ENCODE measurements at regions not wholly inside any gene's neighbourhood (a gene's known extent, or its start where the extent isn't known, plus 50 kb on each side); places are given as distances from the start of the nearest gene placed in this dataset.
A peak's percentile ranks its signal among the peaks of the same experiment; 100 is the strongest.

DNA sequence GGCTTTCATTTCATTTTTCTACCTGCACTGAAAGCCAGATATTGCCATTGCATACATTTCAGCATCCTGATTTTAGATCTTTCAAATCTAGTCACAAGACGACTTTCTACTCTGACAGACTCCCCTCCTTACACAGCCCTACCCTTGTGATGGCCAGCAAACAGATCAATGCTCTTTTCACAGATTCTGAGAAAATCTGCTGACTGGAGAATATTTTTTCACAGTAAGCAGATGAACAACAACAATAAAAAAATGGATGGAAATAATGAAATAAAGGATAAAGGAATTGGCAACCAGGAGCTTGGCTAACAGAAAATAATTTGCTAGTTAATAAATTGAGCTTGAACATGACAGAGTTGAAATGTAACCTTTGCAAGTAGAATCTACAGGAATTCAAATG lies 527.2 kb downstream of the IRS1 start:
- no peak for DNase-seq (ENCODE audit: low read depth)

DNA sequence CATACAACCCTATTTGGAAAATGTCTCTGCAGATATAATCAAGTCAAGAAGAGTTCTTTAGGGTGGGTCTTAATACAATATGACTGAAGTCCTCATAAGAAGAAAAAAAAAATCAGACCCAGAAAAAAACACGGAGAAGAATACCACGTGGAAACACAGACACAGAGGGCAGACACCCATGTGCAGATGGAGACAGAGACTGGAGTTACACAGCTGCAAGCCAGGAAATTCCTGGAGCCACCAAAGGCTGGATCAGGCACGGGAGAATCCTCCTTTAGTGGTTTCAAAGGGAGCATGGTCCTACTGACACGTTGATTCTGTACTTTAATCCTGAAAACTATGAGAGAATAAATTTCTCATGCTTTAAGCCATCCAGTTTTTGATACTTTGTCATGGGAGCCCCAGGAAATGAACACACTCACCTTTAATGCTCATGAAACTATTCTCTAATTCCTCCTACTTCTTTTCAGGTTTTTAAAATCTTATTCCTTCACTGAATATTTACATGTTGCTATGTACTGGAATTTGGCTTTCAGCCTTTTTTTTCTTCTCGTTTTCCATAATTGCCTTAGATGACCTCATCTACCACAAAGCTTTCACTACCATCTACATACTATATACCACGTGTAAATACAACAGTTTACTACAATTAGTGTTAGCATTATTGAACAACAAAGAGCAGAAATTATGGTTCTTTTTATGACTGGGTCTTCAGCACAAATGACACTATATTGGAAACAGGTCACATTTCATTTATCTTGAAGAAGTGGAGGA lies 529.1 kb downstream of the IRS1 start:
- DNase-seq (ENCODE audit: low read depth): no peak

DNA sequence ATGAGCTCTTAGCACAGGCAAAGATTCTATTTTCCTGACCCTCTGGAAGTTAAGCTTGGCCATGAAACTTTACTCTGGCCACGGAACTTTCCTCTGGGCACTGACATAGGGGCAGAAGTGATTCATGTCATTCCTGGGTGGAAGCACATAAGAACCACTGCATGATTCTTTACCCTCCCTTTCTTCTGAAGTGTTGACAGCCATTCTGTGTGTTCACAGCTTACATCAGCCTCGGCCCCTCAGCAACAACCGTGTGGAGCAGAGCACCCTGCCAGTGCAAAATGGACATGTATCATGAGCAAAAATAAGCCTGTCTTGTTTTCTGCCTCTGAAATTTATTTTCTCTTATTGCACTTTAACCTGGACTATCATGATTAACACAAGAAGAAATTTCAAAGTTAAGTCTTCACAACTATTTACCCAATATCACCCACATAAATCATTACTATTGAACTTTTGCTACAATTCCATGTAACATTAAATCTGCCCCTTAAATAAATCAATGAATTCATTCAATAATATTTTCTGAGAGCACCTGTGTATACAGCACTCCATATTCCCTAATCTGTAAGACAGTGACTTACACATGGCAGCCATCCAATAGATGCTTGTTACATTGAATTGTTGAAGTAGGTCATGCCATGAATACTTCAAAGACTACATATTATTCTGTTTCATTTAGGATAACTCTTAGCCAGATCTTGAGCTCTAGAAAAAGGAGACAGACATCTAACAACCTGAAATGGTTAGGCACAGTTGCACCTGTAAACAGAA lies 531.9 kb downstream of the IRS1 start:
- no peak for DNase-seq (ENCODE audit: low read depth)

DNA sequence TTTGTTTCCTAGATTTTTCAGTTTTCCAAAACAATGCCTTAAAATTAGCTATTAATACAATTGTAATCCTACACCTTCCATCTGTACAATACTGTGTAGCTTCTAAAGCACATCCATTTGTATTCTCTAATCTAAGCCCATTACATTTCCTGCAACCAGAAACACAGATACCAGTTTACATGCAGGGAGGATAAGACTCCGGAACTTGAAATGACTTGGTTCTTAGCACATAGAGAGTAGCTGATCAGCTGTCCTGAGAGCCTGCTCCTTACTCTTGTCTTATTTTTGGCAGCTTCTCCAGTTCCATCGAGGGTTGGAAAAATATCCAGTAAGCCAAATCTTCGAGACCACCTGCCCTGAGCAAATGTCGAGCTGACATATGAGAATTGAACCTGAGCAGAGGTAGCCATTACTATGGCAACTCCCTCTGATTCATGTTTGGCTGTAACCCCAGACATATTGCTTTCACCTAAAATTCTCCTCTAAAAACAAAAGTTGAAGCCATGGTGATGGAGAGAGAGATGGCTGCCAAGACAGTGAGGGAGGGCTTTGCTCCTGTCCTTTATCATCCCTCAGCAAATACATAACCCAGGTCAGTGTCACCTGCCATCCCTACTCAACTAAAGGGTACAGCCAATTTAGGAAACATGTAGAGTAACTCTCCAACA lies 542.8 kb downstream of the IRS1 start:
- DNase-seq (ENCODE audit: low read depth): no peak

DNA sequence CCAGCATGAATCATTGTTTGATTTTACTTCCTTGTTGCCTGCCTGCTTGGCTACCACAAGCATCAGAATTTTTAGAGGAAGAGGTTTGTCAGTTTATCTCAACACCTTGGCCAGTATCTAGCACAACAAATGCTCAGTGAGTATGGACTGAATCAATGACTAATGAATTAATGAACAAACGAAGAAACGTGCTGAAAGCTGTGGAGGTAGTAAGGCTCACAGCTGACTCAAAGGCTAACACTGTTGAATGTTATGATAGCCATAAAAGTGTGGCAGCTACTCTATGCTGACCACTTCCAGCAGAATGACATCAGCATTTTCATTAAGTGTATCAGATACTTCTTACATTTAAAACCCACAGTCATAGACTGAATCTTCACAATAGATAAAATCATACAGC lies 543.4 kb downstream of the IRS1 start:
- DNase-seq (ENCODE audit: low read depth): no peak

DNA sequence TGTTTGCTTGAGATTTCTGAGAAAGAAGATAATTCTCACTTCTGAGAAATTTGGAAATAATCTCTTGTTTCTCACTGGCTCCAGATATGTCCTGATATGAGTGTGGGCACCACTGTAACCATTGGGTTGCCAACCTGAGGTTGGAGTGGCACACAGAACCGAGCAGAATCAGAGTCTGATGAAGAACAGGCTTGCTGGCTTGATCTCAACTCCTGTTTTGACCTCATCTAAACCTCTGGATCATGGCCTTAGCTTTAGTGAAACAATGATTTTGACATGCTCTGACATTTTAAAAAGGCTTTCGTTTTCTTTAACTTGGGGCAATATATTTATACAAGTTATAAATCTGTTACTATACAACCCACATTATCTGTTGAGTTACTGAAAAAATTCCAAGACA lies 548.0 kb downstream of the IRS1 start:
- no peak for DNase-seq (ENCODE audit: low read depth)

DNA sequence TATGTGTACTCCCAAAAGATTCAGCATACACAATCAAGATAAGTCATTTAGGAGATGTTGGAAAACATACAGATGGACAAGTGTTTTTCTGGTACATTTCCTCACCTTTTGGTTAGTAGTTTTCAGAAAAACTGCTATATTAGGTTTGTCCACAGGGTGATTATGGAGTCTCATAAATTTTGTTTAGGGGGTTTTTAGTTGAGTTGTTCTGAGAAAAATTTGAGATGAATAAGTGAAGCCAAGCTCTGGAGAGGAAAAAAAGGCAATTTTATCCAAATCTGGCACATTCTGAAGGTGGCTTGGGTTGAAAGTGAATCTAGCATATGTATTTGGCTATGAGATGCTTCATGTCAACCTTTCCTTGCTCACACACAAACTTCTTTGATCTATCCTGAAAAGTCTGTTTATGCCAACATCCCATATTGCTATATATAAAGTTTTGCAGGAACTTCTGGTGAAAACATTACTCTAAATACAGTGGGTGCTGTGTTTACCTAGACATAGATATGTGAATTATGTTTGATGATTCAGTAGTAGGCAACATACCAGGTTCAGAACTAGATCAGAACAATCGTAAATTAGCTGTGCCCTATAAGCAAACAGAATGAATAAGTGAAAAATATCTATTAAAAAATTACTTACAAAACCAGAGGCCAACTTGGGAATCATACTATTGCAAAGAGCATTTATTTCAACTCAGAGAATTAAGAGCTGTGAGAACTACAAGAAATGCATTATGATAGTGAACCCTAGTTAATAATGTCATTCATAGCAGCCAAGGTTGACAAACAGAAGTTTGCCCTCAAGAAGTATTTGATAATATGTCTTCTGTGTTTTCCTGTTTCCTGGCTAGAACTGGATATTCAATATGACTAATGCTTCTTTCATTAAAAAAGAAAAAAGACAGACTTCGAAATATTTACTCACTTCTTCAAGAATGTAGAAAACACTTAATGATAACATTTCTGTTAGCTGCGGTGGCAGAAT lies 552.0 kb downstream of the IRS1 start:
- peak; percentile 22 for DNase-seq (ENCODE audit: low read depth)

DNA sequence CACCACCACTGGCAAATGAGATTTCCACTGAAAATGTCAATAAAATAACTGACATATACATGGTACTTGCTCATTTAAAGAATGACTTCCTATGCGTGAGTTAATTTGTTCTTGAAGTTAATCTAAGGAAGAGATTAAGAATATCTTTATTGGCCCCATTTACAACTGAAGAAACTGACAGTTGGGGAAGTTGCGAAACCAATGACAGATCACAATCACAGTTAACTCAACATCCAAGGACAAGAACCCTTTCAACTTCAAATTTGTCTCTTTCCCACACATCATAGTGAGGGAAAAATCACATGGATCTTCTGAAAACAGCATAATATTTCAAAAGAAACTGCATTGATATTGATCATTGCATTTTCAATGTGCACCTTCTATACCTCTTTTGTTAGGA lies 565.4 kb downstream of the IRS1 start:
- no peak for DNase-seq (ENCODE audit: low read depth)

DNA sequence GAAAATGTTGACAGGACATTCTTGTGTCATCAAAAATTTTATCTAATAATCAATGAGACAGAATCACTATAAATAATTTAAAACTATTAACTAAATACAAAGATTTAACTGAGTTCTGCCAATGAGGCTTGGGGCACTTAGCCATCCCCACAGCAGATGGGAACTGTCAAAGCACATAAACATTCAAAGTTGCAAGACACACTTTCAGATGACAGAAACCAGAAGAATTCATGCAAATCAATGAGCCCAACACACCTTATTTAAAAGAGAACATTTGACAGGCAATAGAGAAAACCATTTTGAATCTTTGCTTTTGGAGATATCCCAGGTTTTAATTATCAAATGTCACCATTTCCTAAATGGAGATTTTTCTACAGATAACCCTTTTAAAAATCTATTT lies 566.2 kb downstream of the IRS1 start:
- no peak for DNase-seq (ENCODE audit: low read depth)

DNA sequence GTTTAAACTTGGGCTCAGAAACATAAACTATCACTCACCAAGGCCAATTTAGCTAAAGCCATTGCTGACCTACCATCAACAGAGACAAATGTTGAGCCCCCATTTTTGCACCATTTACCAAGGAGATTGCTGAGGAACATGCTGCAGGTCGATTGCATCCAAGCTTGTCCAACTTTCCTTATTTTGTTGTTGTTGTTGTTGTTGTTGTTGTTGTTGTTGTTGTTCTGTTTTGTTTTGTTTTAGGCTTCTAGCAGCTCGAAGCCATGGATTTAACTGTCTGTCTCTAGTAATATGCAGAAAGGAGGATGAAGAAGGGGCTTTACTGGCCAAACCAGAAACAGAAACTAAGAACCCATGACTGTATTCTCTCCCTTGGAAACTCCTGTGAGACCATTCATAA lies 571.5 kb downstream of the IRS1 start:
- DNase-seq (ENCODE audit: low read depth): no peak

DNA sequence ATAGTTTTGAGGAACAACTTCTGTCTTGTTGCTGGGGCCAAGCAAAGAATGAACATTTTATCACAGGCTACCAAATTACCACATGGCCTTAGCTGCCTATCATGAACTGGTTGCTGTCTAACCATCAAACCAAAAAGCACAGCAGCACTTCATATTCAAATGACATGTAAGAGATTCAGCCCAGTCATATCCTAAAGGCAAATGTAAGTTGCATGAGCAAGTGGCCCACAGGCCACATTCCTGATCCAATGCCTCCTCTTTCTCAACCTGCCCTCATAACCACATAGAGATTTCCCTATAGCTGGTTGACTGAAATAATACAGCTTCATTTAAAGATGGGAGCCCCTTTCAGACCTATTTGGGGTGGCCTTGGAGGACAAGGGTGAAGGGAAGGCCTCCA lies 572.3 kb downstream of the IRS1 start:
- DNase-seq (ENCODE audit: low read depth): no peak

DNA sequence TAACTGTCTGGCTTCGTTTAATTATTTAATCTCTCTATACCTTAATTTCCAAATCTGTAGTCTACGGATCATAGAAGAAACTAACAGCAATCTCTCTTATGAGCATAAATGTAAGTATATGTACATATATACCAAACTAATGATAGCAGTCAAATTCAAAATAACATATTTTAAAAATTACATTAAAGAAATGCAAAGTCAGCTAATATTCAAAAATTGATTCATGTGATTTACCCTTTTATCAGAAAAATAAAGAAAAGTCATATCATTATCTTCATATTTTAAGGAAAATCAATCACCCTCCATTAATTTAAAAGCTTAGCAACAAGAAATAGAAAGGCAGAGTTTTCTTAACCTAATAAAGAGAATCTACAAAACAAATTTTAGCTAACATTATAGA lies 575.9 kb downstream of the IRS1 start:
- DNase-seq (ENCODE audit: low read depth): no peak

DNA sequence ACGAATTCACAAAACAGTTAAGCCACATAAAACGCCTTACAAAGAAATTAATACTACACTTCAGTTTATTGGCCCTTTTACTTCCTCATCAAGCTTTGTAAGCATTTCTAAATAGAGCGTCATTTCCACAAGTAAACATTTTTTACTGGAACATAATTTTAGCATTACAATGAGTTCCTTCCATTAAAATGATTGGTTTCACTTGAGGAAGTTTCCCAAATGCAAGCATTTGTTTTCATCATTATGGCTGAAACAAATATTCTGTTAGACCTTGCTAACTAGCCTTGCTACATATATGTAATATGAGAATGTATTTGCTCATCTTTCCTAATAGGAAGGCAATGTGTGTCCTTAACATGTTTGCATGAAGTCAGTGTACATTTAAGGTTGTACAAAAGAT lies 579.1 kb downstream of the IRS1 start:
- DNase-seq (ENCODE audit: low read depth): no peak

DNA sequence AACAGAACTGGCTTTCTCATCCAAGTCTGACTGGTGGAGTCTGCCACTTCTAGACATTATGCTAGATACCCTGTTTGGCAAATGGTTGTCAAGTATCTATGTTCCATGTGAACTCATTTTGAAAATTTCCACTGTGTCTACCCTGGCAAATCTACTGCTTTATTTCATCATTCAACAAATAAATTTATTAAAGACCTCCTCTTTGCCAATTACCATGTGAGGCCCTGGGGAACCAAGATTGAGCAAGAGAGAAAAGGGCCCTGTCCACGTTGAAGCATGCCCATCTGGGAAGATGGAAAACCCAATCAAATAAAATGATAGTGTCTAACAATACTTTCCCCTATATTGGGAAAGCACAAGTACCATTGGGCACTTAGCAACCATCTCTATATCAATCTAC lies 582.4 kb downstream of the IRS1 start:
- DNase-seq (ENCODE audit: low read depth): no peak

DNA sequence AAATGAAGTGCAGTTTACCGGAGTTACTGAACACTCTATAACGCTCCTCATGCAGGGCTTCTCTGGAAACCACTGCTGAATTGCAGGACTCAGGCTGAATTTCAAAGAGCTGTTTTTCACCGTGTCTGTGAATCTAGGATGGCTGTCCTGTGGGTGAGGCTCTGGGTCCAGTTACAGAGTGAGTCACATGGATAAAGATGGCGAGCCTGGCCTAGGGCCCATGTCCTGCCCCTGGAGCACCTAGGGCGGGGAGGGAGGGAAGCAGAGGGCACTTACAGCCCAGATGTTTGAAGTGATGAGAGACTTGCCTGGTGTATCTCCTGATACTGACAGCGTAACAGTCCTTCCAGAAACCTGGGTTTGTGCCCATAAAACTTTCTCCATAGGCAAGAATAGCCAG lies 583.0 kb downstream of the IRS1 start:
- no peak for DNase-seq (ENCODE audit: low read depth)

DNA sequence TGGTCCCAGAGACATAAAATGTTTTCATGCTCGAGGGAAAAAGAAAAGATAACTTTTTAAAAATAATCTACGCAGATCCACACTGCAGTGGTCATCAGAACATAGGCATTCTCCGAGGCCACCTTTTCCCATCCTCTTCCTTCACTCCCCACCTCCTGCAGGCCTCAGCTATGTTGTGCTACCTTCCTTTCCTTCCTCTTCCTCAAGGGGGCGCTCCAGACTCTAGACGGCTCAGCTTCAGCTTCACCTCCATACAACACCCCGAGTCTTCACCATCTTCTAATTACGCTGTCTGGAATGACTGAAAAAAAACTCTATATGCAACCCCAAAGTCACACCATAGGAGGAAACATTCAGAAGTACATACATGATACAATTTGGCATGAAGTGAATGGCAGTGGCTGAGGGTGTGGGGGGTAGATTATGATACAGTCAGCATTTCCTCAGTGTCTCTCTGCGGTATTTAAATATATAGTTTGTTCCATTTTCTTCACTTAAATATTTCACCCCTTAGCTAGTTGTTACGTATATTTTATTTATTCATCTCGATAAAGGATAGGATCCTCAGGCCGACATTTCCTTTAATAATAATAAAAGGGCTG lies 583.6 kb downstream of the IRS1 start:
- DNase-seq (ENCODE audit: low read depth): no peak

DNA sequence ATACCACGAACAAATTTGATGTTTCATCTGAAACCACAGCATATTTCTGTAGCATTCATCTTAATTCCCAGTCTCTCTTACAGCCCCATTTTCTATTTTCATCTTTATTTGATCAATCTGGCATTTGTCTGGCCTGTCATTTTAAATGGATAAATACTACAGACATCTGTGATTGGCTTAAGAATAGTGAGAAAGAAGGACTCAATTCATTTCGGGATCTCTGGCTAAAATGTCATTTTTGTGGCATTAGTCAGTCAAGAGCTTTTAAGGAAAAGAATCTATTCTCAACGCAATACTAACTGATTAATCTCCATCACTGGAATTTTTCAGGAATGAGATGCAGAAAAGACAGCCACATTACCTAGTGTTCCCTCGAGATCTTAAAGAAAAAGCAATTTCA lies 585.9 kb downstream of the IRS1 start:
- DNase-seq (ENCODE audit: low read depth): peak; percentile 92

DNA sequence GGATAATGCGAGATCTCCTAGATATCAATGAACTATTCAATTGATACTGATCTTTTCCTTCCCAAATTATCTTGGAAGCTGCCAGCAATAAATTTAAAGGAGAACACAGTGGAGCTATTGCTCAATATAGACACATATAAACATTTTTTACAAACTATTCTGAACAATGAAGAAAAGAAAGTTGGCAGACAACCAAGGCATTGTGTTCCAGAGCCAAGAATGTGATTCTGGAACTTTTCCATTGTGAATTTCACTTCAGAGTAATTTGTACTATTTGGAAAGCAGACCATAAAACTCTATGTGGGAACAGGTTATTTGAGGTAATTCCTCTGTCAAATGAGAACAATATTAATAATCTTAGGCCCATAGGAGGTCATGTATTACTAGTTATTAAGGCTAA lies 588.2 kb downstream of the IRS1 start:
- DNase-seq (ENCODE audit: low read depth): peak; percentile 77

DNA sequence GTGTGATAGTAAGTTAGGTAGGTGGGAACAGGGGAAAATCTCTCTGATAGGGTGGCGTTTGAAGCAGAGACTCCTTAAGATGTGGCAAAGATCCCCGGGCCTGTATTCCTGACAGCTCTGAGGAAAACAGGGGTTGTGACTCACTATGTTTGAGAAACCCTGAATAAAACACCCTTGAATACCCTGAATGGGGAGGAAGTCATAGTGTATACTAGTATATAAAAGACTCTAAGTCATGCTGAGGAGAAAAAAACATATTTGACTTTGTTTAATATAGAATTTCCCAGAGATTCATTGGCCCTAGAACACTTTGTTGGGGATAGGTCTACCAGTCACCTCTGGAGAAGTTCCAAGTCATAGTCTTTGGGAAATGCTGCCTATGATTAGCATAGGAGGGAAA lies 590.9 kb downstream of the IRS1 start:
- DNase-seq (ENCODE audit: low read depth): no peak

DNA sequence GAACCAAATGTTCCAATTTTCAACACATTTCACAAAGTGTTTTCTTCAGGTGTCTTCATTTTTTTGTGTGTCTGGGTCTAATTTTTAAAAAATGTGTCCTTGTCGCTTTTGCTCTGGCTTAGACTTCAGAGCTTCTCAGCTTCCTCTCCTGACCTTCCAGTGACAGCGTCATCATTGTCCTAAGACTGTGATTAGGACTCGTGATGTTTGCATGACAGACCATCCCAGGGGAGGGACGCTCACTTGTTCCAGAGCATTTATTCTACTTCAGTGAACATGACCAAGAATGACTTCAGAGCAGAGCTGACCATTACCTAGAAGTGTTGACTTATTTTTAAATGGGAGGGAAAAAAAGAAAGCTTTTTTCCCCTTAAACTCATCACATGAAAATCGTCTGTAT lies 591.9 kb downstream of the IRS1 start:
- DNase-seq (ENCODE audit: low read depth): no peak

DNA sequence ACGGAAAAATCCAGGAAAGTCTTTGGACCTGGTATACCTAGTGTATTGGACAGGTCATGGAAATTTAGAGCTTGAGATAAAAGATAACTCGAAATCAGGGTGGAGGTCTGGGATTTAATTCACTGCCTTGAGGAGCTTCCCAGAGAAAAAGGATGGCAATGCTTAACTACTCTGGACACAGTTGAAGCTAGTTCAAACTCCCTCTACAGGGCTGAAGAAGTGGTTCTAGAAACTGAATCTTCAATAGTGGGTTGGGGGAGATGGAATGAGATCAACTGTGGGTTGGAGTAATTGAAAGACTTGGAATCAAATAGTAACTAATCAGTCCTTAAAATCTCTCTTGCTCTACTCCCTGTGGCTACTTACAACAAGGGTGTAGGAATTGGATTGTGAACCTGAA lies 600.1 kb downstream of the IRS1 start:
- no peak for DNase-seq (ENCODE audit: low read depth)

DNA sequence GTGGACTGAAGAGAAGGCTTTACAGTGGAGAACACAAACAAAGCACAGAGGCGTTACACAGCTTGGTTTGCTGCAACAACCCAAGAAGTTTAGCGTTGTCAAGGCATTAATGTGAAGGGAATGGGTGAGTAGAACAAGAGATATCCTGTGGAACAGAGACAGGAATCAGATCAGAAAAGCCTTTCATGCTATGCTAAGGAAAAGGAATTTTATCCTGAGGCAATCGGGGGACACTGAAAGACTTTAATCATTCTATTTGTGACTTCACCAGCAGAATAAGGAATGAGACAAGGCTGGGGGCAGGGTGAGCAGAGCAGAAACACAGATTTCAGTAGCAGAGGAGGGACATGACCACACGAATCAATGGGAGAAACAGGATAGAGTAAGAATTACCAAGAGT lies 600.7 kb downstream of the IRS1 start:
- DNase-seq (ENCODE audit: low read depth): no peak

All from HS-5 (cell line).